DND-41 (cell line): ENCODE measurements at regions not wholly inside any gene's neighbourhood (a gene's known extent, or its start where the extent isn't known, plus 50 kb on each side); places are given as distances from the start of the nearest gene placed in this dataset.

Experiments
- CTCF ChIP-seq: IDR thresholded peaks from 2 replicates; pipeline ENCODE4 v1.5.1; 2012; ENCODE audit warnings: borderline replicate concordance, low read length, moderate library complexity, mild to moderate bottlenecking; ENCODE audit not compliant: poor library complexity, severe bottlenecking; ENCODE audit errors: extremely low read depth
- EZH2 ChIP-seq: IDR thresholded peaks from 3 replicates; pipeline ENCODE4 v1.6.1; 2012; ENCODE audit warnings: borderline replicate concordance, low read depth, mild to moderate bottlenecking, moderate library complexity, low read length, inconsistent platforms; ENCODE audit not compliant: severe bottlenecking

DNA sequence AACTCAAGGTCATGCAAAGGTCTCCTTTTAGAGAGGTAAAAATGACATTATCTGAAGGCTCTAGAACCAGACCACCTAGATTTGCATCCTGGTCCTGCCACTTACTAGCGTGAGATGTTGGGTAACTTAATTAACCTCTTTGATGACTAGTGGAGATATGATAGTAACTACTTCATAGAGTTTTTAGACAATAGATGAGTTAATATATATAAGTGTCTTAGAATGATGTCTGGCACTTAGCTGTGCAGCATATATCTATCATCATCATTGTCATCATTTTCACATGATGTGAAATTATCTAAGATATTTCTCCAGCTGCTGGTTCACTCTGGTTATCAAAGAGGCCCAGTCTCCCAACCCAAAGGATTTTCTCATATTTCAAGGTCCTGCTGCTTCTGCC lies 126.1 kb upstream of the DCLK2 start:
- TF ChIP-seq CTCF (no peak), EZH2 (no peak)
